B cell (primary cell): ENCODE measurements at regions not wholly inside any gene's neighbourhood (a gene's known extent, or its start where the extent isn't known, plus 50 kb on each side); places are given as distances from the start of the nearest gene placed in this dataset.

Experiments used
- ATAC-seq: fragments of 200-7000 bp; cut with Tn5 transposase; one replicate; pipeline ENCODE4 v1.10.0; 2021; ENCODE audit warnings: low read depth, mild to moderate bottlenecking, moderate number of reproducible peaks, moderate library complexity
- CTCF ChIA-PET: fragments of 350-600 bp; sonication (Branson Sonifier 250); formaldehyde crosslinking; loops from one replicate; lab custom pipeline; 2021; ENCODE audit warnings: antibody characterized with exemption, inconsistent platforms; lab: Charles Lee
- POLR2A ChIA-PET: fragments of 350-600 bp; sonication (Branson Sonifier 250); formaldehyde crosslinking; loops from one replicate; lab custom pipeline; 2021; ENCODE audit warnings: antibody characterized with exemption; lab: Charles Lee
- DNase-seq: peaks from one replicate; pipeline ENCODE4 v3.0.0; 2013
- H2AFZ ChIP-seq: 2 replicates; pipeline ENCODE4 v1.6.1; 2012; ENCODE audit warnings: mild to moderate bottlenecking, low read depth, low read length; ENCODE audit not compliant: insufficient read depth, poor library complexity, severe bottlenecking
- H3K27ac ChIP-seq, 2 donors: 1 replicate in 1 of 2; 2 replicates in 1 of 2; pipeline ENCODE4 v1.5.1; 2012 to 2013; ENCODE audit warnings: low read length in 2 of 2, mild to moderate bottlenecking in 2 of 2, moderate library complexity in 1 of 2
- H3K27me3 ChIP-seq, 4 experiments: fragments of 200-600 bp in 1 of 4; sonication (generic) in 1 of 4; replicated peaks in 1 of 4; 1 replicate in 2 of 4; 2 replicates in 2 of 4; pipeline versions ENCODE4 v1.6.1 to v1.7.0; 2013 to 2016; ENCODE audit warnings: low read length in 3 of 4, mild to moderate bottlenecking in 2 of 4, mixed read lengths in 1 of 4, moderate library complexity in 1 of 4; ENCODE audit not compliant: insufficient read depth in 4 of 4, control insufficient read depth in 3 of 4; ENCODE audit errors: control extremely low read depth in 1 of 4
- H3K36me3 ChIP-seq, 2 experiments: replicated peaks in 1 of 2; 1 replicate in 1 of 2; 2 replicates in 1 of 2; pipeline versions ENCODE4 v1.6.1 to v1.7.1; 2013; ENCODE audit warnings: low read length in 1 of 2; ENCODE audit not compliant: insufficient read depth in 2 of 2, control insufficient read depth in 1 of 2; ENCODE audit errors: control extremely low read depth in 1 of 2, extremely low read depth in 1 of 2
- H3K4me1 ChIP-seq, 2 donors: fragments of 200-600 bp in 1 of 2; sonication (generic) in 1 of 2; 1 replicate in 1 of 2; 2 replicates in 1 of 2; pipeline versions ENCODE4 v1.5.1 to v1.6.1; 2013 to 2017; ENCODE audit warnings: low read length in 2 of 2; ENCODE audit not compliant: control insufficient read depth in 2 of 2, insufficient read depth in 2 of 2
- H3K4me2 ChIP-seq: replicated peaks from 2 replicates; pipeline ENCODE3; 2012; ENCODE audit warnings: mild to moderate bottlenecking, low read depth, low read length; ENCODE audit not compliant: poor library complexity, severe bottlenecking
- H3K4me3 ChIP-seq, 5 experiments: fragments of 200-600 bp in 1 of 5; sonication (generic) in 1 of 5; 1 replicate in 3 of 5; 2 replicates in 2 of 5; pipeline versions ENCODE4 v1.5.1 to v1.7.0; 2011 to 2016; ENCODE audit warnings: low read length in 4 of 5, mild to moderate bottlenecking in 4 of 5, low read depth in 2 of 5, control low read depth in 1 of 5, moderate library complexity in 1 of 5; ENCODE audit not compliant: insufficient read depth in 1 of 5; ENCODE audit errors: control extremely low read depth in 1 of 5, extremely low read depth in 1 of 5
- H3K79me2 ChIP-seq: fragments of 200-600 bp; sonication (generic); one replicate; pipeline ENCODE4 v1.6.0; 2016; ENCODE audit warnings: low read length; ENCODE audit not compliant: control insufficient read depth, insufficient read depth
- H3K9ac ChIP-seq: fragments of 200-600 bp; sonication (generic); 2 replicates; pipeline ENCODE4 v1.6.1; 2017; ENCODE audit warnings: mild to moderate bottlenecking, low read length, moderate library complexity
- H3K9me3 ChIP-seq, 3 donors: one replicate each; pipeline versions ENCODE4 v1.6.1 to v1.7.1; 2013; ENCODE audit warnings: low read length in 2 of 3; ENCODE audit not compliant: control insufficient read depth in 2 of 3, insufficient read depth in 1 of 3; ENCODE audit errors: control extremely low read depth in 1 of 3
- H4K20me1 ChIP-seq: 2 replicates; pipeline ENCODE4 v1.6.0; 2012; ENCODE audit warnings: mild to moderate bottlenecking, low read length; ENCODE audit not compliant: insufficient read depth, control insufficient read depth, poor library complexity, severe bottlenecking
- H3K27ac Mint-ChIP-seq: one replicate; pipeline ENCODE4 v1.8.0; 2021; ENCODE audit warnings: mixed read lengths
- H3K27me3 Mint-ChIP-seq: one replicate; pipeline ENCODE4 v1.8.0; 2021; ENCODE audit warnings: mixed read lengths
- H3K4me1 Mint-ChIP-seq: one replicate; pipeline ENCODE4 v1.8.0; 2021; ENCODE audit warnings: mixed read lengths
- H3K4me3 Mint-ChIP-seq: one replicate; pipeline ENCODE4 v1.8.0; 2021; ENCODE audit warnings: mixed read lengths
- H3K9me3 Mint-ChIP-seq: one replicate; pipeline ENCODE4 v1.8.0; 2022; ENCODE audit warnings: mixed read lengths; ENCODE audit not compliant: insufficient read depth
- CTCF ChIP-seq: fragments of 200-600 bp; IDR thresholded peaks from one replicate; pipeline ENCODE4 v1.8.0; 2022; ENCODE audit warnings: antibody characterized with exemption, mild to moderate bottlenecking
- EZH2 ChIP-seq: IDR thresholded peaks from 2 replicates; pipeline ENCODE4 v1.6.1; 2012; ENCODE audit warnings: borderline replicate concordance, low read depth, mild to moderate bottlenecking, moderate library complexity, low read length; ENCODE audit not compliant: insufficient read depth, poor library complexity, severe bottlenecking
- WGBS: methylation state at CpG from one replicate; pipeline ENCODE4 v1.1.5; 2013; ENCODE audit warnings: missing lambda C conversion rate; ENCODE audit not compliant: insufficient coverage; 5-methylcytosine and 5-hydroxymethylcytosine counted together
- intact Hi-C: fragments of 100-400 bp; cut with micrococcal nuclease; formaldehyde crosslinking; loops from one replicate; pipeline ENCODE4 v1.10.0; 2022

- H3K4me1 Mint-ChIP-seq = no peaks in the 10 kb centered on the region
- DNase-seq = no peak
- H3K9ac ChIP-seq = no peak overlapping the region
- no peaks in the 10 kb centered on the region for H4K20me1 ChIP-seq
- no peak overlapping the region for H3K4me2 ChIP-seq
- H2AFZ ChIP-seq = no peak overlapping the region
- no peak overlapping the region for H3K27ac Mint-ChIP-seq
- no peak for TF ChIP-seq CTCF
- TF ChIP-seq EZH2 = no peak
- ChIA-PET CTCF (interaction anchor here (2.5 kb wide), 1 partner anchor 11 kb away, joined by 12 read pairs; no protein-coding TSS in a partner anchor), POLR2A (no interaction called here)
- H3K27ac ChIP-seq = no peak overlapping the region
- no peak overlapping the region for H3K4me3 ChIP-seq
- H3K27me3 Mint-ChIP-seq = no peaks in the 10 kb centered on the region
- H3K9me3 ChIP-seq = peaks cover 0 to 5% (median 0%) of the 10 kb centered on the region in 3 donors
- intact Hi-C loops = no loop called here
- no peaks in the 10 kb centered on the region for H3K4me1 ChIP-seq
- peaks cover 2% of the 10 kb centered on the region for H3K9me3 Mint-ChIP-seq
- no peaks in the 10 kb centered on the region for H3K27me3 ChIP-seq
- no peak for ATAC-seq
- no peaks in the 10 kb centered on the region for H3K36me3 ChIP-seq
- 97% methylated on average over 12 of the region's 12 CpGs for WGBS
- no peaks in the 10 kb centered on the region for H3K79me2 ChIP-seq
- no peak overlapping the region for H3K4me3 Mint-ChIP-seq
Measured at GRCh38 chr21:30033441-30033840, 93.6 kb upstream of the GRIK1 start.

GRCh38 chr21:30030416-30030815, 90.6 kb upstream of the GRIK1 start:
- H3K79me2 ChIP-seq = no peaks in the 10 kb centered on the region
- H3K36me3 ChIP-seq = no peaks in the 10 kb centered on the region
- no peak overlapping the region for H3K9ac ChIP-seq
- no peak overlapping the region for H3K4me3 Mint-ChIP-seq
- peaks cover 0 to 5% (median 0%) of the 10 kb centered on the region in 3 donors for H3K9me3 ChIP-seq
- H3K27ac Mint-ChIP-seq = no peak overlapping the region
- POLR2A ChIA-PET = no interaction called here
- H3K27ac ChIP-seq = no peak overlapping the region
- CTCF ChIA-PET = no interaction called here
- WGBS = 80% methylated on average over 3 of the region's 6 CpGs
- ATAC-seq (no peak), DNase-seq (no peak)
- no peaks in the 10 kb centered on the region for H3K4me1 ChIP-seq
- no peaks in the 10 kb centered on the region for H3K27me3 ChIP-seq
- TF ChIP-seq CTCF (no peak), EZH2 (no peak)
- intact Hi-C loops = no loop called here
- H3K4me3 ChIP-seq = no peak overlapping the region
- H3K27me3 Mint-ChIP-seq = no peaks in the 10 kb centered on the region
- no peaks in the 10 kb centered on the region for H3K4me1 Mint-ChIP-seq
- no peak overlapping the region for H3K4me2 ChIP-seq
- no peaks in the 10 kb centered on the region for H4K20me1 ChIP-seq
- H3K9me3 Mint-ChIP-seq = peaks cover 2% of the 10 kb centered on the region
- no peak overlapping the region for H2AFZ ChIP-seq
